ENCODE measurements at regions not wholly inside any gene's neighbourhood (a gene's known extent, or its start where the extent isn't known, plus 50 kb on each side); places are given as distances from the start of the nearest gene placed in this dataset.
A peak's percentile ranks its signal among the peaks of the same experiment; 100 is the strongest.
"Not testable (repeated sequence)": the region's sequence is repeated elsewhere in the genome, so short reads cannot be mapped to it uniquely, and the experiment has no call there.

DNA sequence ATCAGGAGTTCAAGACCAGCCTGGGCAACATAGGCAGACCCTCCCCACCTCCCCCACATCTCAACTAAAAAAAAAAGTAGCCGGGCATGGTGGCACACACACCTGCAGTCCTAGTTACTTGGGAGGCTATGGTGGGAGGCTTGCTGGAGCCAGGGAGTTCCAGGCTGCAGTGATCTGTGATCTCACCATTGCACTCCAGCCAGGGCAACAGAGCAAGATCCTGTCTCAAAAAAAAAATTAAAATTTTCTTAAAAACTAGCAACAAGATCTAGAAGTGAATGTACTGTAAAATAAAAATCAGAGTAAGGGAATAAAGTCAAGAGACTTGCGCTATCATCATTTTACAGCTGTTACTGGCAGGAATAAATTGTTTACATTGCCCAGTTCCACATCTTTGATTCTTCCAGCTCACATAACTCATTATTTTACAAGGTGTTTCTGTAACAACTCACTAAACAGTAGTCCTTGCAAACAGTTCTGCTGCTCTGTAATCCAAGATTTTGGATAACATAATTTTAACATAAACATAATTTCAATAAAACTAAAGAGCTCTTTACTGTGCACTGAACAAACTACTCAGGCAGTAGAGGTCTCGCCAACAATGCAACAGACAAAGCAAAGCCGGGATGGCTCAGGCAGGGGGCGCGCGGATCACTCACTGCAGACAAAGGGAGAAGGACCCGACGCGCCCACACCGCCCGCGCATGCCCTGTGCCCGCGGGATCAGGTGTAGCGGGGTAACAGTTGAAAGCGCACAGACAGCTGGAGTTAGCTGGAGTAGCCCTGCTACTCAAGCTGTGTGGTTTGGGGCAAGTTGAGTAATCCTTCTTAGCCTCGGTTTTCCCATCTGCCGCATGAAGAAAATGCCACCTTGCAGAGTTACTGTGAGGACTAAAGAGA, 73.3 kb upstream of the NFE2L3 start:
- DNase-seq (ENCODE audit: low read depth in 4 of 4, low spot score in 2 of 4), result peak in 1 of 4 donors; percentile 53

DNA sequence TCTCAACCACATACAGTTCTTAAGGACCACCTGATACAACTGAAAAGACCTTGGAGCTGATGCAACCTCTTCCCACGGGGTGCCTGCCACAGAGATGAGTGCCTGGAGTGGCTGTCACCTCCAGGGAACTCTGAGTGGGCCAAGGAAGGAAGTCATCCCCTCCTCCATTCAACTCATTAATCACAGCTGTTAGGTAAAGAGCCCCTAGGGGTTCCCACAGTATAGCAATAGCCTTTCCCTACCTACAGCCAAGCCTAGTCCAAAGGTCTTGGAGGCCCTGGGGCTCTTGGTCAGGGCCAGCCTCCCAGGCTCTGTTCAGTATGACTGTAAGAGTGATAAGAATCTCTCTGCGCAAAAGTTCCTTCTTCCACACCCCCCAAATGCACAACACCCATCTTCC, 70.4 kb upstream of the NFE2L3 start:
- no peak for DNase-seq (ENCODE audit: low read depth in 4 of 4, low spot score in 2 of 4)

DNA sequence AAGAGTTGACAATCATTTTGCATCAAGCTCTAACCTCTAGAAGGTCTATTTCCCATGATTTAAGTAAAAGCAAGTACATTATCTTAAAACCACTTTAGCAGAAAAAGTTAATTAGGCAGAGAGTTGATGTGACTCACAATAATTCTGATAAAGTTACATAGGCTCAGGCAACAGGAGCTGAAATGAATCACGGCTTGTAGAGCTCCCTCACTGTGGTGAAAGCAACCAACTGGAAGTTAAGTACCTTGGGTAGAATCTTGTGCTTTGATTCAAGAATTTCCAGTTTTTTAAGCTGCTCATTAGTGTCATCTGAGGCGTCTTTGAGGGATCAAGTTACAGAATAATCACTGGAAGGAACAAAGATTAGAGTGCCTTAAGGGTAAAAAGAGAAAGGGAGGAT, 68.9 kb upstream of the NFE2L3 start:
- DNase-seq (ENCODE audit: low read depth in 4 of 4, low spot score in 2 of 4), result no peak

DNA sequence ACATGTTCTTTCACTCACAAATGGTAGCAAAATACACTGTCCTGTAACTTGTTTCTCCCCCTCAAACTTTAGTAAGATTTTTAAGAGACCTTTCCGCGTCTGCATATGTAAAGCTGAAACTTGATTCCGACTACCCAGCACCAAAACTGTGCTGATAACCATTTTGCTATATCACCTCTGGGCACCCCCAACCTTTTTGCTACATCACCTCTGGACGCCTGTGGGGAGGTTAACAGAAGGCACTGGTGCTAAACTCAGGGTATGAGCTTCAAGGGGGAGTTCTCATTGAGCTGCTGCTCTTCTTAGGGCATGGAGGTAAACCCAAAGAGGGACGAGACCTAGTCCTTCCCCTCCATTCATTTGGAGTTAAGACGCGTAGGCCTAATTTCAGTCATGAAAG, 67.6 kb upstream of the NFE2L3 start:
- no peak for DNase-seq (ENCODE audit: low read depth in 4 of 4, low spot score in 2 of 4)

DNA sequence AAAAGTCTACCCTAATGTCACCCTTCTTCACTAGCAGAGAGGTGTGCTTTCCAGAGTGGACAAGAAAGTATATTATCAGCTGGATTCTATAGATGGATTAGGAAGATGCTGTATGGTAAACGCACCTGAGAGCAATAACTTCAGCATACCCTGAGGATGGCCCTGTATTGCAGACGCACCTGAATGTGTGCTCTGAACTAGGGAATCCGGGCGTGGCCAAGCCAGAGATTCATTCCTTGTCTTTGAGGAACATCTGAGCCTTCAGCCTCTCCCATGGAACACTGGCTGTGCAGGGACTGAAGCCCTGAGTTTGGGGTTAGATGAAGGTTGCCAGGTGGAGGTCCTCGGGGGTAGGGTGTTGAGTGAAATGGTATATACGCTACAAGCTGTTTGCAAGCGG, 66.2 kb upstream of the NFE2L3 start:
- DNase-seq (ENCODE audit: low read depth in 4 of 4, low spot score in 2 of 4), result no peak

DNA sequence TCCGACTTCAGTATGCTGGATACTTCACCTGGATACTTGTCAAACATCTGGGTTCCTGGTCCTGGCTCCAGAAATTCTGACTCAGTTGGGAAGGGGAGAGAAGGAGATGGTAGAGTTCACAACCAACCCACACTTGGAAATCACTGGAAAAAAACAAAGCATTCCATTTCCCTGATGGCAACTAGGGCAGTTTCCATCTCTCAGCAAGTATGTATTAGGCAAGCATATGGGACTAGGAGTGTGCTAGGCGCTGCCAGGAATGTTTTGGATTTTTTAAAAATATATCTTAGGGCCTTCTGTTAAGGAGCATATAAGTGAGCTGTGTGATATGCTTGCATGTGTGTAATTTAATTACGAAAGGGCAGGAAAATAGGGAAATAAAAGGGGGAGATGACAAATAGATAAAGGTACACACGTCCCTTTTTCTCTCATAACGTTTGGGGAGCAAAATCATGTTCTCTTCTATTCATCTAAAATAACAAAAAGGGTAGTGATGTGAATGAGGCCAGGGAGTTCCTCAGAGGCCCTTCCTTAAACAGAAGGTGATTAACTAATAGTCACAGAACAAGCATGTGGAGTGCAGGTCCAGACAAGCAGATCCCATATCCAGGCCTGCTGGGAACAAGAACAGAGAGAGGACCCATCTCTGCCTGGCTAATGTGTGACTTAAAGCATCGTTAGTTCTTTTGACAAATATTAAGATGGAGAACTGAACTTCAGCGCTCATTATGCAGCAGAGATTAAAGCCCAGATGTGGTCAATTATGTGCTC, 64.5 kb upstream of the NFE2L3 start:
- DNase-seq (ENCODE audit: low read depth in 4 of 4, low spot score in 2 of 4), result no peak

DNA sequence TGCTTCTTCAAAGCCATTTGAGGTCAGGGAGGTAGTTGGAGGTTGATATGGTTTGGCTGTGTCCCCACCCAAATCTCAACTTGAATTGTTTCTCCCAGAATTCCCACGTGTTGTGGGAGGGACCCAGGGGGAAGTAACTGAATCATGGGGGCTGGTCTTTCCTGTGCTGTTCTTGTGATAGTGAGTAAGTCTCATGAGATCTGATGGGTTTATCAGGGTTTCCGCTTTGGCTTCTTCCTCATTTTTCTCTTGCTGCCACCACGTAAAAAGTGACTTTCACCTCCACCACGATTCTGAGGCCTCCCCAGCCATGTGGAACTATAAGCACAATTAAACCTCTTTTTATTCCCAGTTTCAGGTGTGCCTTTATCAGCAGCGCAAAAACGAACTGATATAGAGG, 62.5 kb upstream of the NFE2L3 start:
- DNase-seq (ENCODE audit: low read depth in 4 of 4, low spot score in 2 of 4), result not testable (repeated sequence)

DNA sequence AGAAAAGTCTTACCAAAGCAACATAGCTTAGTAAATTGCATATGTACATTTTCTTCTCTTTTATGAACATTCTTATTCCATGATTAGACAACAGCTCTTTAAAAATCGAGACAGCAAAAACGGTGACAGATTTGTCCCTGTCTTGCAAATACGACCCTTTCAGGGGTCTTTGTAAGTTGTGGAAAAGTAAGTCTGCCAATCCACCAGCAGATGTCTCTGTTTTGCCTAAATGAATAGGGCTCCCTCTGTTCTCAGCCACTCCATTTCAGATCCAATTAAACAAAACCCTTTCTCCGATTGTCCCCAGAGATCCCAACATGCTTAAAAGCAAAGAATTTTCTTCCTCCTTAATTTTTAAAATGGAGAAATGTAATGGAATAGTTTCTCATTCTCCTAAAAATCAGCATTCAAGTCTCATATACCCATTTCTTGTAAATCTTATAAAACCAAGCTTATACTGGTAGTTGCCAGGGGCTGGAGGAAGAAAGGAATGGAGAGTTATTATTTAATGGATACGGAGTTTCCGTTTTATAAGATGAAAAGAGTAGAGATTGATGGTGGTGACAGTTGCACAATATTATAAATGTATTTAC, 61.0 kb upstream of the NFE2L3 start:
- DNase-seq (ENCODE audit: low read depth in 4 of 4, low spot score in 2 of 4), result peak in 1 of 4 donors; percentile 61

DNA sequence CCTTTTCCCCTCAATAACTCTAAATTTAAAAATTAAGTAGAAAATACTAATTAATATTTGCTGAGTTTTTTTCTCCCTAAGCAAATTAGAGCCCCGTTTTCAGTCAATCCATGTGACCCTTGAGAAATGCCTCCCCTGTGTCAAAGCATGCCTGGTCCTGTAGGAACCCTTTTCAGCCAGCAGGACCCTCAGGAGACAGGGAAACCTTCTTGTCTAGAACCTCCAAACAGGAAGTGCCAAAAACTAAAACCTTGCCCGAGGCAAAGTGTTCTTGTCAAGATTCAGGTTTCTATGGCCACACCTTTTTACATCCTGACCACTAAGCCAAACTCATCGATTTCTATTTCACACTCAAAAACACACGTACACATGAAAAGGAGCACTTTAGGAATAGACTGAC, 60.1 kb upstream of the NFE2L3 start:
- no peak for DNase-seq (ENCODE audit: low read depth in 4 of 4, low spot score in 2 of 4)

DNA sequence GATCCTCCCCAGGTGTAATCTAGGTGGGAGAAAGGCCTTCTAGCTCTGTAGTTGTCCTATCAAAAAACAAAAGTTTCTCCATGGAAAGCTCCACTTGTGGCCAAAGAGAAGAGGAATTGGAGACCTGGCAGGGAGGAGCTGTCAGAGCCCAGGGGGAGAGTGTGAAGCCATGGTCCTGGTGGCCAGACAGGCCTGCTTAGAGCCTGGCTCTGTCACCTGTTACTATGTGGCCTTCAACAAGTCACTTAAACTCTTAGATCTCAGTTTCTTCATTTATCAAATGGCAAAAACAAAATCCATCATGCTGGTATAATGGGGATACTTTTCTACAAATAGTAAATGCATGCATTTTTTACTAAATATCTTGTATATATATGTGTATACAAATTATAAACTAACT, 59.0 kb upstream of the NFE2L3 start:
- DNase-seq (ENCODE audit: low read depth in 4 of 4, low spot score in 2 of 4), result no peak

DNA sequence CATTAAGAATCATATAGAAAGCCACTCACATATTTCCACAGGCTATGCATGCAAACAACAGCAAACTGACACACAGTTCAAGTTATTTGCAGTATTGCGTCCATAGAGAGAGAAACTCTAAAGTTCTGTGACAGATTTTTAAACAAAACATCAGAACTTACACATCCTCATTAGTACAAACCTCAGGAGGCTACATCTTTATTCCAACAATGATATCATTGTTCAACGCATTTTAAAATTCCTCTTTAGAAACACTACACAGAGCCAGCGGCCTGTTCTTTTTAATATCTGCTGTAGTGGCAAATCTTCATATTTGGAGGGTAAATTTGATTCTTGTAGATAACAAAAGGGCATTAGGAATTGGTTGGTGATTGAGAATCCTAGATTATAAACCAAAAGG, 55.9 kb upstream of the NFE2L3 start:
- no peak for DNase-seq (ENCODE audit: low read depth in 4 of 4, low spot score in 2 of 4)

DNA sequence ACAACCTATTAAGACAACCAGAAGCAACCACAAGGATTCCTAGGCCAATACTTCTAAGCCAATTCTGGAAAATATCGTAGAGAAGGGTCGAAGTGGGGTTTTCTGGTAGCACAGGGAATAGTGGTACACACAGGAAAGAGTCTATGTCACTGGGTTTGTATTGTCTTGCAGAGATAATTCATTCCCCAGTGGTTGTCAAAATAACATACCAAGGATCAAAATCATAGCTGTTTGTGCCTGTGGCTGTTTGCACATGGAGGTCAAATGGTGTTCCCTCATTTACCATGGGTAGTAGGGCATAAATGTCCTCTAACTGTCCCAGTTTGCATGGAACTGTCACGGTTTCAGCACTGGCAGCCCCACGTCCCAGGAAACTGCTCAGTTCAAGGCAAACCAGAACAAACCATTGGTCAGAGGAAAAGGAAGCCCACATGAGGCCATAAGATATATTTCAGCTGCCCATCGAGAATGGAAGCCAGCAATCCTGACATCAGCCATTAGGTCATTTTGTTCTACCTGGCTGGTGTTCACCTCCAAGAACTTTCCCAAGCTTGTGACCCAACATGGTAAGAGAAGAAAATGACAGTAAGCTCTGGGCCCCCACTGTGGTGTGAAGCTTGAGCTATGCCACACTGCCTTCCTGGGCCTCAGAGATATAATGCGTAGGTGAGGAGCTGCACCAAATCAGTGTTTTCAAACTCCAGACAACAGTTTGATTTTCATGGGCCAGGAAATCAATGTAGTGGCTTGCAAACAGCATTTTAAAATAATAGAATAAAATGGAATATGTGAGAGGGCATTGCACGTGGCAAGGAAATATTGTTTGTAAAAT, 53.9 kb upstream of the NFE2L3 start:
- no peak for DNase-seq (ENCODE audit: low read depth in 4 of 4, low spot score in 2 of 4)

DNA sequence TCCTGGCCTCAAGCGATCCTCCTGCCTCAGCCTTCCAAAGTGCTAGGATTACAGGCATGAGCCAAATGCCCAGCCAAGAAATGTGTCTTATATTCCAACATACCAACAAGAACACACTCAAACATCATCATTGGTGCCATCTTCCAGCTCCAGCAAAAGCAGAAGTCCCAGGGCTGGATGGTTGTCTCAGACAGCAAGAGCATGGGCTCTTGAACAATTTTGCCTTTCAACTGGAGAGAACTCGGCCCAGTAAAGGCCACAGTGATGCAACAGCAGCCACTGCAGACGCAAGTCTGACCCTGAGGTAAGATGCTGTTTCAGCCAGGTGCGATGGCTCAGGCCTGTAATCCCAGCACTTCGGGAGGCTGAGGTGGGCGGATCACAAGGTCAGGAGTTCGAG, 52.8 kb upstream of the NFE2L3 start:
- no peak for DNase-seq (ENCODE audit: low read depth in 4 of 4, low spot score in 2 of 4)

DNA sequence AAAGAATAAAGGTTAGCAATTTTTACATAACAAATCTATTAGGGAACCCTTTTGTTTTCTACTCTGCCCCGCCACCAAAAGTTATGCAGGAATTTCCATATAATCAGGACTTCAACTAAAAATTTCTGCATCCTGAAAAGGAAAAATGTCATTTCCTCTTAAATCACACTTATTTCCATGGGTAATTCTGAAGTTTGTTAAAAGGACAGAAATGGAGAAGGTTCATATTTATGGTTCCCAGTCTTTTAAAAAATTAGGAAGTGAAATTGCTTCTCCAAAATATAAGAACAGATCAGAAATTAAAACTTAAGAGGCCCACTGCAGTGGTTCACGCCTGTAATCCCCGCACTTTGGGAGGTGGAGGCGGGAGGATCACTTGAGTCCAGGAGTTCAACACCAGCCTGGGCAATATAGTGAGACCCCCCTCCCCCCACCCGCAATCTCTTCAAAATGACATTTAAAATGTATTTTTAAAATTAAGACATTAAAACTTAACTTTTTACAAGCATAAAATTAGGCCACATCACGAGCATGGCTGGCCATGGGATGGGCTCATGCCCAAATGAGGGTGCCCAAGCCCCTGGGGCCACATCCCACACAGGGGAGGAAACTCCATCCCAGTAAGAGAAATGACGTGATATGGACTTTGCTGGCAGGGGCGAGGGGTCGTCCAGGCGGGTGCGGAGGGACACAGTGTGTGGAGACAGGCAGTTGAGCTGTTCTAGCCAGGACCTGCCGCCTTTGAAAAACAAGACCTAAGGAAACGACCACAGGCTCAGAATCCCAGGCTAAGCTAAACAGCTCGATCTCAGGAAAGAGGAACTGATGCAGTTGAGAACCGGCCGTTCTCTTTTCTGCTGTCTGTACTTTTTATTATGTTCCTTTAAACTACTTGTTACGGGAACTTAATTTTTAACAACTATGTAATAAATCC, 51.3 kb upstream of the NFE2L3 start:
- no peak for DNase-seq (ENCODE audit: low read depth in 4 of 4, low spot score in 2 of 4)

DNA sequence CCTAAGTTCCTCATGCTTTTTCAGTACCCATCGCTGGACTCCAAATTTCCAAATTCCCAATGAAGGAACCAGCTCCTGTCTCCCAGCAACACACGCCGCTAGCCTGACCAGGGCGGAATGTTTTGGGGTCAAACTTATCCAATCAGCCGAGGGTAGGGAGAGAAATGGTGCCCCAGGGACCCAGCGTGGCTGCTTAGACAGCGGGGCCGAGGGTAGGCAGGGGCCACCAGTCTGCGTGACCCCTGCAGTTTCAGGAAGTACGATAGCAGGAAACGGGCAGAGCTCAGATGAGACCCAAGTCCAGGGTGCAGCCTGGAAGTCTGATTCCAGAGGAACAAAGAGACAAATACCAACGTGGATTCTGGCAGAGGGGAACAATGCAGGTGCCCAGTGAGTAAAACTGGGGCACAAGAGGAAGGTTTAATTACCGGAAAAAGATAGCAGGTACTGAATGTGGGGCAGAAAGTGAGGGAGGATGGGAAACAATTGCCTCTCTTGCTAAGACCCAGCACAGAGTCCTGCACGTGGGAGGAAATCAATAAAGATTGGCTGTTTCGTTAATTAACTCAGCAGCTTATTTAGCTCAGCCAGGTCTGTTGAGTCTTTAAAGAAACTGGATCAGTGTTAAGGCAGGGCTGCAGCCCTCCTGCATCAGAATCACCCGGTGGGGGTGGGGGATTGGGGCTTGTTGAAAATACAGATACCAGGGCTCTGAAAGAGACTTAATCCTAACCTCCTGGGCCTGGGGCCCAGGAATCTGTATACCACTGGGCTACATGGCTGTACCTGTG, 50.4 kb upstream of the NFE2L3 start:
- peak in 1 of 4 donors; percentile 27 for DNase-seq (ENCODE audit: low read depth in 4 of 4, low spot score in 2 of 4)

DNA sequence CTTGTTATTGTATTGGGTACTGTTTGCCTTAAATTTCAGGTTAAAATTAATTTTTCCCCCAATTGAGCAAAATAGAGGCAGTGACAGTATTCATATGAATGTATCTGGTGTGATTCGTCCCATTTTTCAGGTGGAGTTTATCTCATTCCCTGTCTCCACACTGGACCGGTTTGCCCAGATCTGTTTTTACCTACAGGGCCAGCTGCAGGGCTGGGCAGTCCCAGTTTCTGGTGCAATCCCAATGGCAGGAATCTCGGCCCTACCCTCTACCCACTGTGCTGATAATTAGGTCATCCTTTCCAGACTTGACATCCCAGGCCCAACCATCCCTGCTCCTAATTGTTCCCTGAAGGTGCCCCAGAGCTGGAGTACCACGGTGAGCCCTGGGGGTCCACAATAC, 49.8 kb upstream of the NFE2L3 start:
- DNase-seq (ENCODE audit: low read depth in 4 of 4, low spot score in 2 of 4), result no peak

Data from left renal cortex interstitium (tissue), 4 donors.